ENCODE measurements at regions not wholly inside any gene's neighbourhood (a gene's known extent, or its start where the extent isn't known, plus 50 kb on each side); places are given as distances from the start of the nearest gene placed in this dataset.

DNA sequence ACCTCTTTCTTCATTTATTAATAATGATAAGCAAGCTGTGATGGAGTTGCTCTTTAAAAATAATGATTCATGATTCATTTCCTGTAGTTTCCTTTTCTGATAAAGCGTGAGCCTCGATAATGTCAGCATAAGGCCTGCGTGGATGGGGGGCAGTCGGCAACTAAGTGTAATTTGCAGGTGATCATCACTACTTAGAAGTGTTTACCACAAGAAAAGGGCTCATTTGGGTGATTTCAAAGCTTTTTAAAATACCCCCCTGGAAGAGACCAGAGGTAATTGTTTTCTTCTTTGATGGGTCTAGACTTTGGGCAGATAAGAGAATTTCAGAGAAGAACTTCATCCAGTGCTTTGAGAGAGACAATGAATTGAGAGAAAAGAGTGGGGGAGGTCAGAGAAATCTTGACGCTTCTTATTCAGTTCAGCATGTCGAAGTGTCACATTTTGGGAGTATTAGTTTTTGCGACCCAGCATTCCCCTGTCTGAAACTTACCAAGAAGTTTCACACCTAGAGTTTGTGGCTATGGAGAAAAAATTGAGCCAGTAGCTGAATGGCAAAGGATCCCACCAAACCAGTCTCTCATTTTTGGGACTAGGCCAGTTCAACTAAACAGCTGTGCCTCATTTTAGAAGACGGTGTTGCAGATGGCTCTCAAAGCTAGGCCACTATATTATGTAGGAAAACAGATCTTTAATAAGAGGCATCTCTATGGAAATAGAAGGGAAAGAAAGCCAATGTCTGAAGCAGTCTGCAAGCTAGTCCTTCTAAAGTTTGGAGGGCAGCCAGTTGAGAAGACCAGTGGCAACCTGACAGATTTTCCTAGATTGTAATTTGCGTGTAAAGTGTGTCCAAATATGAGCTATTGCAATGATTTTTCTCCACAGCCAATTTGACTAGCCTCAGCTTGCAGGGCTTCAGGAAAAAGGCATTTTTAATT is 171.0 kb upstream of the PPP1R2C start:
- no peak overlapping the region for H2BK20ac ChIP-seq (ENCODE audit: low read length)
- TF ChIP-seq ATF3 (IDR thresholded peaks at IDR 0.05; ENCODE audit: insufficient read depth, low read depth, low read length) (no peak), SAP30 (IDR thresholded peaks at IDR 0.05; ENCODE audit: insufficient read depth, insufficient replicate concordance, low read length) (no peak), BCL11A (IDR thresholded peaks at IDR 0.05; ENCODE audit: low read depth in 2 of 2, low read length in 2 of 2) (no peak), TAF1 (IDR thresholded peaks at IDR 0.05; ENCODE audit: low read depth, low read length) (no peak), SIRT6 (IDR thresholded peaks at IDR 0.05; ENCODE audit: low read length) (no peak), RAD21 (IDR thresholded peaks at IDR 0.05 in 1 of 2, conservative IDR thresholded peaks at IDR 0.05 in 1 of 2; ENCODE audit: low read depth in 2 of 2, low read length in 2 of 2) (no peak), ZNF274 (IDR thresholded peaks at IDR 0.05; ENCODE audit: borderline replicate concordance, extremely low read depth, low read length) (no peak), POU5F1 (IDR thresholded peaks at IDR 0.05; ENCODE audit: low read depth, low read length) (no peak), CREB1 (IDR thresholded peaks at IDR 0.05) (no peak), TCF12 (IDR thresholded peaks at IDR 0.05; ENCODE audit: low read depth, low read length) (no peak), BRCA1 (IDR thresholded peaks at IDR 0.05; ENCODE audit: low read depth, low read length) (no peak)

More for the DNA sequence above, 171.0 kb upstream of the PPP1R2C start:
- H3K36me3 ChIP-seq (ENCODE audit: control insufficient read depth in 2 of 4, insufficient read depth in 4 of 4, low read length in 3 of 4) = no peaks in the 10 kb centered on the region
- no peak overlapping the region for H3K4me2 ChIP-seq (ENCODE audit: insufficient read depth in 1 of 2, low read depth in 2 of 2, low read length in 2 of 2)
- no peak overlapping the region for H4K8ac ChIP-seq (ENCODE audit: extremely low read depth, insufficient read depth, low read length)
- no peak overlapping the region for H2BK120ac ChIP-seq (replicated peaks; ENCODE audit: low read depth, low read length)
- no peak overlapping the region for H3K18ac ChIP-seq (ENCODE audit: extremely low read depth, low read length)
- H3K4ac ChIP-seq (replicated peaks; ENCODE audit: insufficient read length, low read depth, low read length) = no peak overlapping the region
- H3K79me2 ChIP-seq (ENCODE audit: control insufficient read depth in 1 of 2, insufficient read depth in 2 of 2, low read length in 2 of 2) = no peaks in the 10 kb centered on the region
- no peak overlapping the region for H4K5ac ChIP-seq (ENCODE audit: insufficient read length, low read depth, low read length)
- H3K23me2 ChIP-seq (ENCODE audit: low read depth, low read length) = no peaks in the 10 kb centered on the region
- no peak overlapping the region for H2BK5ac ChIP-seq (ENCODE audit: low read depth, low read length)
- H3K4me1 ChIP-seq (replicated peaks in 1 of 4; ENCODE audit: control insufficient read depth in 3 of 4, insufficient read depth in 4 of 4, low read length in 3 of 4) = no peaks in the 10 kb centered on the region
- no peak overlapping the region for H4K91ac ChIP-seq (replicated peaks; ENCODE audit: insufficient read length, low read length)
- no peak overlapping the region for H3K14ac ChIP-seq (ENCODE audit: insufficient read length)
- FAIRE-seq (peak; percentile 60), DNase-seq (ENCODE audit: low read depth in 1 of 2, low spot score in 2 of 2) (no peak)
- H3K9me3 ChIP-seq (ENCODE audit: insufficient read depth in 2 of 2, low read depth in 1 of 2, low read length in 1 of 2) = no peaks in the 10 kb centered on the region
- H3K23ac ChIP-seq (ENCODE audit: insufficient read length) = no peak overlapping the region
- H2AK5ac ChIP-seq (ENCODE audit: low read depth, low read length) = no peak overlapping the region
- ChIA-PET CTCF (ENCODE audit: partially characterized antibody) (interaction anchor here (0.6 kb wide), 1 partner anchor 1160 kb away, joined by 4 read pairs; no protein-coding TSS in a partner anchor), POLR2A (ENCODE audit: partially characterized antibody) (no interaction called here)
- H3K79me1 ChIP-seq (ENCODE audit: low read depth, low read length) = no peaks in the 10 kb centered on the region
- H3K9ac ChIP-seq (replicated peaks in 1 of 4; ENCODE audit: extremely low read depth in 1 of 4, low read depth in 3 of 4, low read length in 3 of 4) = no peak overlapping the region
- no peak overlapping the region for H3K4me3 ChIP-seq (ENCODE audit: extremely low read depth in 1 of 4, insufficient read depth in 2 of 4, low read depth in 3 of 4, low read length in 4 of 4)
- H3K27me3 ChIP-seq (replicated peaks in 1 of 4; ENCODE audit: control insufficient read depth in 3 of 4, extremely low read depth in 1 of 4, insufficient read depth in 3 of 4, low read length in 3 of 4) = no peaks in the 10 kb centered on the region
- H3K56ac ChIP-seq (replicated peaks; ENCODE audit: insufficient read length, low read depth, low read length) = no peak overlapping the region
- H4K20me1 ChIP-seq (replicated peaks in 1 of 2; ENCODE audit: control insufficient read depth in 1 of 2, insufficient read depth in 2 of 2, low read length in 2 of 2) = no peaks in the 10 kb centered on the region
- no peak overlapping the region for H2AFZ ChIP-seq (ENCODE audit: low read length)
- H3K27ac ChIP-seq (ENCODE audit: low read depth, low read length) = no peak overlapping the region
- H2BK12ac ChIP-seq (ENCODE audit: low read depth, low read length) = peak overlapping the region; percentile 33; the same call in 1 of the 2 replicates
- H2BK15ac ChIP-seq (ENCODE audit: low read length) = no peak overlapping the region
- WGBS, 2 experiments (ENCODE audit: extremely low coverage in 1 of 2, insufficient coverage in 1 of 2, insufficient read length in 1 of 2, insufficient replicate concordance in 2 of 2, low coverage in 1 of 2, low lambda C conversion rate in 2 of 2, missing lambda C conversion rate in 1 of 2) = 76% methylated on average over 5 of the region's 9 CpGs; no CpG with 5 or more reads in 1 of the 2 experiments
